Hepatocyte (in vitro differentiated cells): ENCODE measurements at regions not wholly inside any gene's neighbourhood (a gene's known extent, or its start where the extent isn't known, plus 50 kb on each side); places are given as distances from the start of the nearest gene placed in this dataset.

ENCODE experiments used
- DNase-seq: peaks from one replicate; pipeline ENCODE4 v3.0.0-alpha.2; 2016; ENCODE audit warnings: low spot score
- H2AFZ ChIP-seq: fragments of 200-600 bp; sonication (generic); 2 replicates; pipeline ENCODE4 v1.6.0; 2016; ENCODE audit warnings: antibody characterized with exemption, mild to moderate bottlenecking
- H3K27ac ChIP-seq: fragments of 200-600 bp; sonication (generic); 2 replicates; pipeline ENCODE4 v1.5.1; 2016; ENCODE audit warnings: mild to moderate bottlenecking
- H3K27me3 ChIP-seq: fragments of 200-600 bp; sonication (generic); 2 replicates; pipeline ENCODE4 v1.6.1; 2016
- H3K36me3 ChIP-seq: fragments of 200-600 bp; sonication (generic); replicated peaks from 2 replicates; pipeline ENCODE4 v1.5.1; 2016; ENCODE audit warnings: low read depth; ENCODE audit not compliant: insufficient read depth
- H3K4me1 ChIP-seq: fragments of 200-600 bp; sonication (generic); 2 replicates; pipeline ENCODE4 v1.5.1; 2016; ENCODE audit warnings: mild to moderate bottlenecking, moderate library complexity; ENCODE audit not compliant: insufficient read depth
- H3K4me2 ChIP-seq: fragments of 200-600 bp; sonication (generic); 2 replicates; pipeline ENCODE4 v1.6.0; 2016
- H3K4me3 ChIP-seq: fragments of 200-600 bp; sonication (generic); 2 replicates; pipeline ENCODE4 v1.5.1; 2016; ENCODE audit warnings: mild to moderate bottlenecking
- H3K79me2 ChIP-seq: fragments of 200-600 bp; sonication (generic); 2 replicates; pipeline ENCODE4 v1.6.0; 2017; ENCODE audit warnings: mild to moderate bottlenecking
- H3K9me2 ChIP-seq: fragments of 200-600 bp; sonication (generic); replicated peaks from 2 replicates; pipeline ENCODE4 v1.6.0; 2017; ENCODE audit warnings: mild to moderate bottlenecking; ENCODE audit not compliant: insufficient read depth
- H3K9me3 ChIP-seq: fragments of 200-600 bp; sonication (generic); 2 replicates; pipeline ENCODE4 v1.5.1; 2016; ENCODE audit warnings: low read depth, mild to moderate bottlenecking
- H4K20me1 ChIP-seq: fragments of 200-600 bp; sonication (generic); 2 replicates; pipeline ENCODE4 v1.6.0; 2016; ENCODE audit warnings: mild to moderate bottlenecking; ENCODE audit not compliant: insufficient read depth, poor library complexity, severe bottlenecking
- CTCF ChIP-seq: fragments of 200-600 bp; sonication (generic); IDR thresholded peaks from 2 replicates; pipeline ENCODE4 v1.5.1; 2016; ENCODE audit warnings: antibody characterized with exemption, mild to moderate bottlenecking; ENCODE audit not compliant: poor library complexity
- EZH2 ChIP-seq: fragments of 200-600 bp; sonication (generic); IDR thresholded peaks from 2 replicates; pipeline ENCODE4 v1.6.1; 2016; ENCODE audit warnings: antibody characterized with exemption, mild to moderate bottlenecking, borderline replicate concordance
- EZH2phosphoT487 ChIP-seq: fragments of 200-600 bp; sonication (generic); IDR thresholded peaks from one replicate; pipeline ENCODE4 v1.6.1; 2018; ENCODE audit warnings: antibody characterized with exemption, mild to moderate bottlenecking, low read depth, moderate library complexity; ENCODE audit not compliant: unreplicated experiment, severe bottlenecking
- WGBS: methylation state at CpG from one replicate; pipeline ENCODE4 v1.1.6; 2016; ENCODE audit warnings: low lambda C conversion rate; ENCODE audit errors: missing lambda C conversion rate; 5-methylcytosine and 5-hydroxymethylcytosine counted together

- H3K4me3 ChIP-seq = no peak overlapping the region
- no peaks in the 10 kb centered on the region for H3K27me3 ChIP-seq
- H3K9me2 ChIP-seq = no peaks in the 10 kb centered on the region
- TF ChIP-seq EZH2phosphoT487 (no peak), CTCF (no peak), EZH2 (no peak)
- no peaks in the 10 kb centered on the region for H3K36me3 ChIP-seq
- 91% methylated on average over 18 of the region's 18 CpGs for WGBS
- no peaks in the 10 kb centered on the region for H4K20me1 ChIP-seq
- no peak overlapping the region for H3K4me2 ChIP-seq
- no peak overlapping the region for H2AFZ ChIP-seq
- no peak for DNase-seq
- no peak overlapping the region for H3K27ac ChIP-seq
- H3K9me3 ChIP-seq = no peaks in the 10 kb centered on the region
- no peaks in the 10 kb centered on the region for H3K79me2 ChIP-seq
- H3K4me1 ChIP-seq = no peaks in the 10 kb centered on the region
Observed at GRCh38 chr10:130481076-130481930, 345.1 kb downstream of the GLRX3 start.

GRCh38 chr10:130481936-130482335 lies 345.7 kb downstream of the GLRX3 start:
- Histone ChIP-seq H3K4me1 (no peaks in the 10 kb centered on the region), H4K20me1 (no peaks in the 10 kb centered on the region), H3K4me3 (no peak overlapping the region), H3K9me3 (no peaks in the 10 kb centered on the region), H3K36me3 (no peaks in the 10 kb centered on the region), H3K79me2 (no peaks in the 10 kb centered on the region), H3K9me2 (no peaks in the 10 kb centered on the region), H3K27ac (no peak overlapping the region), H2AFZ (no peak overlapping the region), H3K27me3 (no peaks in the 10 kb centered on the region), H3K4me2 (no peak overlapping the region)
- no peak for TF ChIP-seq EZH2phosphoT487
- no peak for TF ChIP-seq EZH2
- no peak for TF ChIP-seq CTCF
- 81% methylated on average over 11 of the region's 11 CpGs for WGBS
- DNase-seq = no peak

- DNase-seq = no peak
- 85% methylated on average over 17 of the region's 17 CpGs for WGBS
- Histone ChIP-seq H2AFZ (no peak overlapping the region), H3K27me3 (no peaks in the 10 kb centered on the region), H3K9me2 (no peaks in the 10 kb centered on the region), H4K20me1 (no peaks in the 10 kb centered on the region), H3K4me3 (no peak overlapping the region), H3K4me1 (peaks cover 6% of the 10 kb centered on the region), H3K79me2 (no peaks in the 10 kb centered on the region), H3K36me3 (no peaks in the 10 kb centered on the region), H3K9me3 (no peaks in the 10 kb centered on the region), H3K4me2 (no peak overlapping the region), H3K27ac (no peak overlapping the region)
- no peak for TF ChIP-seq EZH2
- TF ChIP-seq EZH2phosphoT487 = no peak
- no peak for TF ChIP-seq CTCF
Observed at GRCh38 chr10:130483691-130484467, 347.7 kb downstream of the GLRX3 start.
